H9 (cell line): ENCODE measurements at regions not wholly inside any gene's neighbourhood (a gene's known extent, or its start where the extent isn't known, plus 50 kb on each side); places are given as distances from the start of the nearest gene placed in this dataset.

Experiments
- DNase-seq: peaks from one replicate; pipeline ENCODE4 v3.0.0-alpha.2; 2017
- H2AFZ ChIP-seq: one replicate; pipeline ENCODE4 v1.6.1; 2013; ENCODE audit warnings: mild to moderate bottlenecking, low read length, control low read depth, moderate library complexity
- H2AK5ac ChIP-seq: 2 replicates; pipeline ENCODE4 v1.6.1; 2013; ENCODE audit warnings: low read length, control low read depth, mixed read lengths; ENCODE audit not compliant: insufficient read length
- H2BK120ac ChIP-seq: one replicate; pipeline ENCODE4 v1.6.1; 2013; ENCODE audit warnings: low read depth, mild to moderate bottlenecking, low read length, control low read depth, inconsistent platforms; ENCODE audit not compliant: poor library complexity, severe bottlenecking
- H2BK12ac ChIP-seq: 2 replicates; pipeline ENCODE4 v1.6.1; 2013; ENCODE audit warnings: low read length, control low read depth, mixed read lengths, low read depth; ENCODE audit not compliant: insufficient read length
- H2BK15ac ChIP-seq: 2 replicates; pipeline ENCODE4 v1.6.1; 2013; ENCODE audit warnings: low read depth, low read length, control low read depth
- H2BK20ac ChIP-seq: one replicate; pipeline ENCODE4 v1.6.1; 2013; ENCODE audit warnings: low read depth, mild to moderate bottlenecking, low read length, control low read depth, inconsistent platforms; ENCODE audit not compliant: poor library complexity, severe bottlenecking
- H2BK5ac ChIP-seq: 2 replicates; pipeline ENCODE4 v1.6.1; 2013; ENCODE audit warnings: low read length, control low read depth, mixed read lengths; ENCODE audit not compliant: insufficient read length
- H3K14ac ChIP-seq: 2 replicates; pipeline ENCODE4 v1.6.1; 2013; ENCODE audit warnings: low read length, control low read depth; ENCODE audit not compliant: insufficient read depth
- H3K18ac ChIP-seq: 2 replicates; pipeline ENCODE4 v1.6.1; 2013; ENCODE audit warnings: low read depth, mild to moderate bottlenecking, mixed read lengths, low read length, control low read depth; ENCODE audit not compliant: insufficient read length
- H3K23ac ChIP-seq: 2 replicates; pipeline ENCODE4 v1.6.1; 2013; ENCODE audit warnings: low read length, control low read depth, mixed read lengths, low read depth; ENCODE audit not compliant: insufficient read length
- H3K23me2 ChIP-seq: 2 replicates; pipeline ENCODE4 v1.6.1; 2013; ENCODE audit warnings: low read depth, mild to moderate bottlenecking, mixed read lengths, low read length, control low read depth; ENCODE audit not compliant: insufficient read length, poor library complexity, severe bottlenecking
- H3K27ac ChIP-seq: 2 replicates; pipeline ENCODE4 v1.5.1; 2013; ENCODE audit warnings: low read length, control low read depth, mixed read lengths, low read depth; ENCODE audit not compliant: insufficient read length
- H3K27me3 ChIP-seq: 2 replicates; pipeline ENCODE4 v1.6.1; 2013; ENCODE audit warnings: low read length, control low read depth, inconsistent platforms; ENCODE audit not compliant: insufficient read depth
- H3K4ac ChIP-seq: 2 replicates; pipeline ENCODE4 v1.6.1; 2013; ENCODE audit warnings: low read depth, mild to moderate bottlenecking, control low read depth, inconsistent platforms, low read length, moderate library complexity
- H3K4me1 ChIP-seq: 2 replicates; pipeline ENCODE4 v1.6.1; 2013; ENCODE audit warnings: low read length, control low read depth, inconsistent platforms; ENCODE audit not compliant: insufficient read depth
- H3K4me2 ChIP-seq: 2 replicates; pipeline ENCODE4 v1.6.1; 2013; ENCODE audit warnings: low read length, control low read depth, mixed read lengths; ENCODE audit not compliant: insufficient read length, insufficient read depth
- H3K56ac ChIP-seq: 2 replicates; pipeline ENCODE4 v1.6.1; 2013; ENCODE audit warnings: low read depth, mild to moderate bottlenecking, mixed read lengths, low read length, control low read depth; ENCODE audit not compliant: insufficient read length
- H3K79me1 ChIP-seq: 2 replicates; pipeline ENCODE4 v1.6.1; 2013; ENCODE audit warnings: low read depth, mild to moderate bottlenecking, moderate library complexity, low read length, control low read depth, inconsistent platforms; ENCODE audit not compliant: insufficient read depth, poor library complexity, severe bottlenecking
- H3K79me2 ChIP-seq: 2 replicates; pipeline ENCODE4 v1.6.1; 2013; ENCODE audit warnings: low read length, control low read depth, inconsistent platforms; ENCODE audit not compliant: insufficient read depth
- H3K9ac ChIP-seq: 2 replicates; pipeline ENCODE4 v1.6.1; 2013; ENCODE audit warnings: low read length, control low read depth, mixed read lengths; ENCODE audit not compliant: insufficient read length; ENCODE audit errors: extremely low read depth
- H3K9me3 ChIP-seq: one replicate; pipeline ENCODE4 v1.6.1; 2013; ENCODE audit warnings: low read depth, low read length, inconsistent platforms; ENCODE audit not compliant: control insufficient read depth
- H3T11ph ChIP-seq: one replicate; pipeline ENCODE4 v1.6.1; 2013; ENCODE audit warnings: mild to moderate bottlenecking, low read length, control low read depth, inconsistent platforms
- H4K20me1 ChIP-seq: one replicate; pipeline ENCODE4 v1.6.1; 2013; ENCODE audit not compliant: control insufficient read depth, insufficient read length, insufficient read depth
- H4K5ac ChIP-seq: 2 replicates; pipeline ENCODE4 v1.6.1; 2013; ENCODE audit warnings: low read depth, mild to moderate bottlenecking, mixed read lengths, low read length, control low read depth; ENCODE audit not compliant: insufficient read length
- H4K8ac ChIP-seq: replicated peaks from 2 replicates; pipeline ENCODE4 v1.6.1; 2013; ENCODE audit warnings: low read length, control low read depth, mixed read lengths, low read depth; ENCODE audit not compliant: insufficient read length
- H4K91ac ChIP-seq: 2 replicates; pipeline ENCODE4 v1.6.1; 2013; ENCODE audit warnings: low read depth, mild to moderate bottlenecking, moderate library complexity, mixed read lengths, low read length, control low read depth; ENCODE audit not compliant: insufficient read length
- H3K27ac Mint-ChIP-seq, 3 experiments: 2 replicates in 2 of 3; 3 replicates in 1 of 3; pipeline ENCODE4 v1.8.0; 2020 to 2021; ENCODE audit warnings: mixed read lengths in 3 of 3, mild to moderate bottlenecking in 1 of 3, moderate library complexity in 1 of 3
- H3K27me3 Mint-ChIP-seq: 2 replicates; pipeline ENCODE4 v1.8.0; 2021; ENCODE audit warnings: low read depth, mild to moderate bottlenecking, moderate library complexity, mixed read lengths
- H3K36me3 Mint-ChIP-seq, 3 experiments: 2 replicates in 2 of 3; 3 replicates in 1 of 3; pipeline ENCODE4 v1.8.0; 2020 to 2021; ENCODE audit warnings: low read depth in 3 of 3, mixed read lengths in 3 of 3; ENCODE audit not compliant: insufficient read depth in 1 of 3
- H3K4me1 Mint-ChIP-seq, 2 experiments: 2 replicates each; pipeline ENCODE4 v1.8.0; 2020; ENCODE audit warnings: mixed read lengths in 2 of 2
- H3K4me3 Mint-ChIP-seq, 2 experiments: 2 replicates in 1 of 2; 3 replicates in 1 of 2; pipeline ENCODE4 v1.8.0; 2020 to 2021; ENCODE audit warnings: mild to moderate bottlenecking in 2 of 2, mixed read lengths in 2 of 2, moderate library complexity in 1 of 2
- H3K9me3 Mint-ChIP-seq, 2 experiments: 2 replicates in 1 of 2; 3 replicates in 1 of 2; pipeline ENCODE4 v1.8.0; 2020; ENCODE audit warnings: mild to moderate bottlenecking in 2 of 2, mixed read lengths in 2 of 2, moderate library complexity in 1 of 2
- CTCF ChIP-seq: fragments of 200-600 bp; sonication (generic); conservative IDR thresholded peaks from 3 replicates; pipeline ENCODE4 v1.8.0; 2021; ENCODE audit warnings: antibody characterized with exemption, mild to moderate bottlenecking
- WGBS: extraction: QIAGEN DNeasy Blood & Tissue Kit; methylation state at CpG from one replicate; pipeline ENCODE4 v1.1.7; 2013; ENCODE audit warnings: missing lambda C conversion rate, low lambda C conversion rate, mixed read lengths; ENCODE audit not compliant: insufficient read length; ENCODE audit errors: extremely low coverage; 5-methylcytosine and 5-hydroxymethylcytosine counted together

DNA sequence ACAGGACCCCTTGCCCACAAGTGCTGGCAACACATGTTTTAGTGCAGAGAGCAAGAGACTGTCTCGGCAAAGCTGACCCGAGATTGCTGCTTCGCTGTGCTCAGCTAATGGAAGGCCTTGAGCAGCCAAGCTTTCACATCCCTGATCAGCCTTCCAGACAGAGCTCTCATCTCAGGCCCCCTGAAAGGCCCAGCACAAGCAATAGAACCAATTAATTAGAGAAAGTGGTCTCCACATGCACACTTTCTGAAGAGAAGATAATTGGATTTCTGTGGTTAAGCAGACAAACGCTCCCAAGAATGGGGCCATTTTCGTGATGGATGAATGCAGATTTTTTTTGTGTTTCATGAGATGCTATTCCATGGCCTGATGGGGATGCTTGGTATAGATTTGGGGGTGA lies 174.9 kb downstream of the NSG2 start:
- Histone ChIP-seq H3K23ac (no peak overlapping the region), H3T11ph (no peak overlapping the region), H3K14ac (no peak overlapping the region), H3K27ac (no peak overlapping the region), H3K79me2 (no peaks in the 10 kb centered on the region), H3K4me1 (no peaks in the 10 kb centered on the region), H3K18ac (no peak overlapping the region), H2BK120ac (no peak overlapping the region), H2BK15ac (no peak overlapping the region), H4K20me1 (no peaks in the 10 kb centered on the region), H3K4ac (no peak overlapping the region), H2BK12ac (no peak overlapping the region), H3K9me3 (no peaks in the 10 kb centered on the region), H2BK5ac (no peak overlapping the region), H2AFZ (no peak overlapping the region), H3K79me1 (no peaks in the 10 kb centered on the region), H3K27me3 (no peaks in the 10 kb centered on the region), H3K4me2 (no peak overlapping the region), H2BK20ac (no peak overlapping the region), H4K5ac (no peak overlapping the region), H3K23me2 (no peaks in the 10 kb centered on the region), H3K9ac (no peak overlapping the region), H4K91ac (no peak overlapping the region), H4K8ac (no peak overlapping the region), H2AK5ac (no peak overlapping the region), H3K56ac (no peak overlapping the region)
- WGBS: no CpG with 5 or more reads among the region's 5 CpGs
- H3K9me3 Mint-ChIP-seq: no peaks in the 10 kb centered on the region
- peaks cover 0 to 5% of the 10 kb centered on the region in 2 experiments; a peak in 2 of 4 replicates for H3K4me1 Mint-ChIP-seq
- no peaks in the 10 kb centered on the region; a peak in 1 of 7 replicates for H3K36me3 Mint-ChIP-seq
- peaks cover under 1% of the 10 kb centered on the region; the same call in 1 of the 2 replicates for H3K27me3 Mint-ChIP-seq
- H3K27ac Mint-ChIP-seq: no peak overlapping the region
- no peak overlapping the region for H3K4me3 Mint-ChIP-seq
- no peak for TF ChIP-seq CTCF
- no peak for DNase-seq
